ENCODE measurements at regions not wholly inside any gene's neighbourhood (a gene's known extent, or its start where the extent isn't known, plus 50 kb on each side); places are given as distances from the start of the nearest gene placed in this dataset.

GRCh38 chr6:66931787-66932186, 1224.8 kb upstream of the EYS start:
- intact Hi-C loops (cut with micrococcal nuclease; ENCODE audit: unreplicated experiment) (no loop called here), in situ Hi-C loops (cut with MboI) (no loop called here)
- Histone ChIP-seq H3K4me1 (ENCODE audit: control insufficient read depth, insufficient read depth, low read length) (no peaks in the 10 kb centered on the region), H3K4me2 (ENCODE audit: control insufficient read depth, insufficient read depth) (no peak overlapping the region), H3K79me2 (ENCODE audit: control insufficient read depth, insufficient read depth, low read length) (no peaks in the 10 kb centered on the region), H2AFZ (ENCODE audit: control insufficient read depth, low read depth, low read length) (no peak overlapping the region), H3K9ac (ENCODE audit: control insufficient read depth, insufficient read depth, low read length) (no peak overlapping the region), H3K36me3 (ENCODE audit: control insufficient read depth in 2 of 2, insufficient read depth in 2 of 2, low read length in 1 of 2) (no peaks in the 10 kb centered on the region), H3K27me3 (replicated peaks in 1 of 2; ENCODE audit: control insufficient read depth in 2 of 2, insufficient read depth in 2 of 2, low read length in 1 of 2) (no peaks in the 10 kb centered on the region), H3K4me3 (no peak overlapping the region), H4K20me1 (ENCODE audit: control insufficient read depth, insufficient read depth) (no peaks in the 10 kb centered on the region), H3K9me3 (replicated peaks; ENCODE audit: control insufficient read depth, insufficient read depth, low read length) (no peaks in the 10 kb centered on the region), H3K27ac (ENCODE audit: control insufficient read depth, insufficient read depth) (no peak overlapping the region)
- 24% methylated on average over 2 of the region's 2 CpGs for WGBS (ENCODE audit: insufficient coverage, insufficient replicate concordance, low lambda C conversion rate, missing lambda C conversion rate)
- ATAC-seq (no peak), DNase-seq (ENCODE audit: low read depth, low spot score) (no peak), FAIRE-seq (no peak)
- ChIA-PET SMC1A (ENCODE audit: uncharacterized antibody, unreplicated experiment) (no interaction called here), RAD21 (ENCODE audit: unreplicated experiment) (no interaction called here), CTCF (interaction anchor here (0.6 kb wide), 1 partner anchor 1761 kb away, joined by 3 read pairs; no protein-coding TSS in a partner anchor), POLR2A (no interaction called here)
- TF ChIP-seq NBN (IDR thresholded peaks at IDR 0.05) (no peak), MEF2B (IDR thresholded peaks at IDR 0.05; ENCODE audit: partially characterized antibody, poor library complexity, severe bottlenecking) (no peak), PML (IDR thresholded peaks at IDR 0.05; ENCODE audit: low read length) (no peak), CBFB (IDR thresholded peaks at IDR 0.05; ENCODE audit: low read depth) (no peak), DPF2 (IDR thresholded peaks at IDR 0.05) (no peak), RUNX3 (IDR thresholded peaks at IDR 0.05; ENCODE audit: low read length) (no peak), E4F1 (IDR thresholded peaks at IDR 0.05; ENCODE audit: borderline replicate concordance, partially characterized antibody) (no peak)
- BruUV-seq (replicated peaks) = no TSS peak
